HepG2 (cell line): ENCODE measurements at regions not wholly inside any gene's neighbourhood (a gene's known extent, or its start where the extent isn't known, plus 50 kb on each side); places are given as distances from the start of the nearest gene placed in this dataset.

ENCODE experiments used
- ATAC-seq: fragments of 200-7000 bp; cut with Tn5 transposase; 3 replicates; pipeline ENCODE4 v1.9.1; 2020; ENCODE audit warnings: mild to moderate bottlenecking, moderate library complexity
- BruUV-seq: library from RNA; stranded (reverse); fragments of 400-500 nt; replicated peaks from 2 replicates; lab custom pipeline; 2021; lab: Mats Ljungman, UMichigan
- CTCF ChIA-PET: fragments of 300-600 bp; formaldehyde crosslinking; extraction: SDS; loops from one replicate; lab custom pipeline; 2021; ENCODE audit warnings: low total read pairs, inconsistent platforms, low intra/inter-chr PET ratio; lab: Yijun Ruan, JAX
- POLR2A ChIA-PET: fragments of 350-600 bp; sonication (Branson Sonifier 250); formaldehyde crosslinking; loops from one replicate; lab custom pipeline; 2020; ENCODE audit warnings: antibody characterized with exemption, inconsistent platforms; lab: Yijun Ruan, JAX
- DNase-seq: peaks from one replicate; pipeline ENCODE4 v3.0.0-alpha.2; 2015; ENCODE audit warnings: low spot score
- FAIRE-seq: peaks from 3 replicates; lab custom pipeline; 2011; peaks lifted over from hg19 to GRCh38; lab: Jason Lieb, UNC
- H2AFZ ChIP-seq: one replicate; pipeline ENCODE4 v1.6.1; 2011; ENCODE audit warnings: low read length, inconsistent platforms
- H3K27ac ChIP-seq: fragments of 300-600 bp; 3 replicates; pipeline ENCODE4 v1.8.0; 2011; ENCODE audit warnings: mixed run types, mild to moderate bottlenecking, mixed read lengths, low read length, inconsistent platforms; ENCODE audit not compliant: insufficient read depth; ENCODE audit errors: extremely low read length
- H3K27me3 ChIP-seq, 2 experiments: fragments of 200-600 bp in 1 of 2; 2 replicates in 1 of 2; 3 replicates in 1 of 2; pipeline versions ENCODE4 v1.6.0 to v1.8.0; 2011; ENCODE audit warnings: low read length in 2 of 2, mild to moderate bottlenecking in 2 of 2, moderate library complexity in 2 of 2, inconsistent platforms in 1 of 2; ENCODE audit not compliant: insufficient read depth in 2 of 2, control insufficient read depth in 1 of 2
- H3K36me3 ChIP-seq, 2 experiments: fragments of 200-600 bp in 1 of 2; replicated peaks in 1 of 2; 2 replicates in 1 of 2; 3 replicates in 1 of 2; pipeline versions ENCODE4 v1.5.1 to v1.8.0; 2011; ENCODE audit warnings: low read length in 2 of 2, inconsistent platforms in 1 of 2; ENCODE audit not compliant: insufficient read depth in 2 of 2, control insufficient read depth in 1 of 2
- H3K4me1 ChIP-seq: 2 replicates; pipeline ENCODE4 v1.5.1; 2012; ENCODE audit warnings: low read length, inconsistent platforms; ENCODE audit not compliant: insufficient read depth
- H3K4me2 ChIP-seq: 2 replicates; pipeline ENCODE4 v1.6.0; 2011; ENCODE audit warnings: low read depth, low read length, inconsistent platforms
- H3K4me3 ChIP-seq, 3 experiments: fragments of 200-600 bp in 1 of 3; sonication (generic), shearing (Covaris generic) in 1 of 3; replicated peaks in 1 of 3; 2 replicates each; pipeline ENCODE4 v1.5.1; 2011 to 2016; ENCODE audit warnings: low read length in 3 of 3, inconsistent platforms in 2 of 3, low read depth in 2 of 3, mild to moderate bottlenecking in 2 of 3, control low read depth in 1 of 3, mixed read lengths in 1 of 3; ENCODE audit not compliant: insufficient read depth in 1 of 3
- H3K79me2 ChIP-seq: one replicate; pipeline ENCODE4 v1.6.1; 2011; ENCODE audit warnings: low read length, inconsistent platforms; ENCODE audit not compliant: insufficient read depth
- H3K9ac ChIP-seq: 2 replicates; pipeline ENCODE4 v1.6.0; 2011; ENCODE audit warnings: mild to moderate bottlenecking, low read depth, low read length, inconsistent platforms; ENCODE audit not compliant: insufficient read depth
- H3K9me3 ChIP-seq: 2 replicates; pipeline ENCODE4 v1.5.1; 2012; ENCODE audit warnings: mild to moderate bottlenecking, low read length
- H4K20me1 ChIP-seq: 2 replicates; pipeline ENCODE4 v1.6.0; 2011; ENCODE audit warnings: inconsistent platforms, mild to moderate bottlenecking, low read length, moderate library complexity; ENCODE audit not compliant: insufficient read depth
- KDM2A ChIP-seq: sonication (generic); formaldehyde crosslinking; IDR thresholded peaks from 2 replicates; pipeline ENCODE4 v1.4.0; 2020; ENCODE audit warnings: low read depth, missing genetic modification reagents, borderline replicate concordance
- LCORL ChIP-seq, 2 experiments: fragments of 450-650 bp in 1 of 2; sonication (generic) in 1 of 2; formaldehyde crosslinking in 1 of 2; IDR thresholded peaks; 2 replicates each; pipeline versions ENCODE4 v1.5.0 to v1.6.1; 2017 to 2020; ENCODE audit warnings: antibody characterized with exemption in 1 of 2, missing genetic modification reagents in 1 of 2
- NFAT5 ChIP-seq: sonication (generic); formaldehyde crosslinking; IDR thresholded peaks from 2 replicates; pipeline ENCODE4 v1.4.0; 2020; ENCODE audit warnings: missing genetic modification reagents
- SP140L ChIP-seq: sonication (generic); formaldehyde crosslinking; IDR thresholded peaks from 2 replicates; pipeline ENCODE4 v1.4.0; 2020; ENCODE audit warnings: missing genetic modification reagents, borderline replicate concordance
- STAG1 ChIP-seq: sonication (generic); formaldehyde crosslinking; IDR thresholded peaks from 2 replicates; pipeline ENCODE4 v1.4.0; 2020; ENCODE audit warnings: missing genetic modification reagents
- SUZ12 ChIP-seq: fragments of 150-350 bp; IDR thresholded peaks from 2 replicates; pipeline ENCODE4 v1.6.1; 2014; ENCODE audit warnings: low read depth, low read length
- TBX3 ChIP-seq: fragments of 450-650 bp; IDR thresholded peaks from 2 replicates; pipeline ENCODE4 v1.6.1; 2017; ENCODE audit warnings: antibody characterized with exemption, mild to moderate bottlenecking, inconsistent platforms, borderline replicate concordance
- ZFY ChIP-seq: sonication (generic); formaldehyde crosslinking; IDR thresholded peaks from 2 replicates; pipeline ENCODE4 v1.4.0; 2020; ENCODE audit warnings: missing genetic modification reagents
- ZNF224 ChIP-seq: sonication (generic); formaldehyde crosslinking; IDR thresholded peaks from 2 replicates; pipeline ENCODE4 v1.5.0; 2020; ENCODE audit warnings: mild to moderate bottlenecking, missing genetic modification reagents
- WGBS: methylation state at CpG from one replicate; pipeline ENCODE4 v1.1.6; 2017; ENCODE audit warnings: low lambda C conversion rate; 5-methylcytosine and 5-hydroxymethylcytosine counted together
- in situ Hi-C: cut with HindIII; loops from 2 replicates; pipeline ENCODE4 v1.10.0; 2017; ENCODE audit warnings: low pct_unique_long_range_greater_than_20kb; ENCODE audit not compliant: extremely low pct_ligation_motif_present
- intact Hi-C: fragments of 100-400 bp; cut with micrococcal nuclease; formaldehyde crosslinking; loops from one replicate; pipeline ENCODE4 v1.10.0; 2022; ENCODE audit not compliant: unreplicated experiment
- TF ChIP-seq, protein P1 (sequence below): sonication (generic); formaldehyde crosslinking; IDR thresholded peaks from 2 replicates; pipeline ENCODE4 v1.9.0; 2022; ENCODE audit warnings: low read depth, missing genetic modification reagents
- TF ChIP-seq, protein P2 (sequence below): sonication (generic); formaldehyde crosslinking; IDR thresholded peaks from 2 replicates; pipeline ENCODE4 v1.5.0; 2020; ENCODE audit warnings: mild to moderate bottlenecking, missing genetic modification reagents, moderate library complexity

DNA sequence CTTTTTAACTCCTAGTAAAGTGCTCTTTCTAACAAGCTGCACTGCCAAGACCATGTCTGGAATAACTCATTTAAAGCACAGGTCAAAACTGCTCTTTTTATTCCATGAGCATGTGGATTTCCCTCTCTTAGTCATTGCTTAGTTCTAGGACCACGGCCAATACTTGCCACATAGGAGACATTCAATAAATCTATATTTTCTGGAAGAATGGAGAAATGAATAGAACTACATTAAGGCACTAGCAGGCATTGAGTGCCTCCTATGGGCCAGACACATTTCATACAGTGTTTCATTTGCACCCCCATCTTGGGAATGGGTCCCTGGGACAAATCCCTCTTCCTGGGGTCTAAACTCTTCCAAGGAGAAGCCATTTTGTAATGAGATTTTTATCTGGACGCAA lies 552.8 kb upstream of the CITED2 start:
- POLR2A ChIA-PET: no interaction called here
- H3K27me3 ChIP-seq: no peaks in the 10 kb centered on the region
- H3K27ac ChIP-seq: no peak overlapping the region
- H3K9ac ChIP-seq: no peak overlapping the region
- H2AFZ ChIP-seq: no peak overlapping the region
- DNase-seq (no peak), FAIRE-seq (no peak), ATAC-seq (no peak)
- CTCF ChIA-PET: no interaction called here
- H3K4me3 ChIP-seq: no peak overlapping the region
- no peak for TF ChIP-seq ZNF224
- no peak for TF ChIP-seq NFAT5 (CRISPR knock-in tag)
- no peak for TF ChIP-seq LCORL (IDR thresholded peaks at IDR 0.05)
- TF ChIP-seq LCORL (CRISPR knock-in tag; IDR thresholded peaks at IDR 0.05): no peak
- no peak for TF ChIP-seq KDM2A
- TF ChIP-seq SUZ12: no peak
- TF ChIP-seq, protein P1, sequence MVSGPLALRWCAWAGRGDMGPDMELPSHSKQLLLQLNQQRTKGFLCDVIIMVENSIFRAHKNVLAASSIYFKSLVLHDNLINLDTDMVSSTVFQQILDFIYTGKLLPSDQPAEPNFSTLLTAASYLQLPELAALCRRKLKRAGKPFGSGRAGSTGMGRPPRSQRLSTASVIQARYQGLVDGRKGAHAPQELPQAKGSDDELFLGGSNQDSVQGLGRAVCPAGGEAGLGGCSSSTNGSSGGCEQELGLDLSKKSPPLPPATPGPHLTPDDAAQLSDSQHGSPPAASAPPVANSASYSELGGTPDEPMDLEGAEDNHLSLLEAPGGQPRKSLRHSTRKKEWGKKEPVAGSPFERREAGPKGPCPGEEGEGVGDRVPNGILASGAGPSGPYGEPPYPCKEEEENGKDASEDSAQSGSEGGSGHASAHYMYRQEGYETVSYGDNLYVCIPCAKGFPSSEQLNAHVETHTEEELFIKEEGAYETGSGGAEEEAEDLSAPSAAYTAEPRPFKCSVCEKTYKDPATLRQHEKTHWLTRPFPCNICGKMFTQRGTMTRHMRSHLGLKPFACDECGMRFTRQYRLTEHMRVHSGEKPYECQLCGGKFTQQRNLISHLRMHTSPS (CRISPR knock-in tag): no peak
- TF ChIP-seq STAG1: peak; percentile 54
- TF ChIP-seq ZFY: no peak
- TF ChIP-seq TBX3: no peak
- TF ChIP-seq, protein P2, sequence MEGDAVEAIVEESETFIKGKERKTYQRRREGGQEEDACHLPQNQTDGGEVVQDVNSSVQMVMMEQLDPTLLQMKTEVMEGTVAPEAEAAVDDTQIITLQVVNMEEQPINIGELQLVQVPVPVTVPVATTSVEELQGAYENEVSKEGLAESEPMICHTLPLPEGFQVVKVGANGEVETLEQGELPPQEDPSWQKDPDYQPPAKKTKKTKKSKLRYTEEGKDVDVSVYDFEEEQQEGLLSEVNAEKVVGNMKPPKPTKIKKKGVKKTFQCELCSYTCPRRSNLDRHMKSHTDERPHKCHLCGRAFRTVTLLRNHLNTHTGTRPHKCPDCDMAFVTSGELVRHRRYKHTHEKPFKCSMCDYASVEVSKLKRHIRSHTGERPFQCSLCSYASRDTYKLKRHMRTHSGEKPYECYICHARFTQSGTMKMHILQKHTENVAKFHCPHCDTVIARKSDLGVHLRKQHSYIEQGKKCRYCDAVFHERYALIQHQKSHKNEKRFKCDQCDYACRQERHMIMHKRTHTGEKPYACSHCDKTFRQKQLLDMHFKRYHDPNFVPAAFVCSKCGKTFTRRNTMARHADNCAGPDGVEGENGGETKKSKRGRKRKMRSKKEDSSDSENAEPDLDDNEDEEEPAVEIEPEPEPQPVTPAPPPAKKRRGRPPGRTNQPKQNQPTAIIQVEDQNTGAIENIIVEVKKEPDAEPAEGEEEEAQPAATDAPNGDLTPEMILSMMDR: peak; percentile 25; the same call in 1 of the 2 replicates
- no peak for TF ChIP-seq SP140L (CRISPR knock-in tag)
- no peaks in the 10 kb centered on the region for H3K36me3 ChIP-seq
- no peaks in the 10 kb centered on the region for H3K9me3 ChIP-seq
- no TSS peak for BruUV-seq
- H4K20me1 ChIP-seq: no peaks in the 10 kb centered on the region
- no peak overlapping the region for H3K4me2 ChIP-seq
- 69% methylated on average over 2 of the region's 2 CpGs for WGBS
- in situ Hi-C loops (no loop called here), intact Hi-C loops (no loop called here)
- peaks cover 16% of the 10 kb centered on the region for H3K4me1 ChIP-seq
- no peaks in the 10 kb centered on the region for H3K79me2 ChIP-seq
